Transverse colon (tissue), 4 donors: ENCODE measurements at regions not wholly inside any gene's neighbourhood (a gene's known extent, or its start where the extent isn't known, plus 50 kb on each side); places are given as distances from the start of the nearest gene placed in this dataset.

Source experiments
- DNase-seq: peaks from one replicate; pipeline ENCODE4 v3.0.0-alpha.2; 2019
- H3K27ac ChIP-seq, 4 donors: fragments of 200-600 bp; sonication (generic); 2 replicates each; pipeline ENCODE4 v1.5.1; 2016 to 2018; ENCODE audit warnings: inconsistent platforms in 4 of 4
- H3K27me3 ChIP-seq: fragments of 200-600 bp; sonication (generic); 2 replicates; pipeline ENCODE4 v1.5.1; 2017; ENCODE audit warnings: inconsistent platforms
- H3K36me3 ChIP-seq, 4 donors: fragments of 200-600 bp; sonication (generic); 2 replicates each; pipeline ENCODE4 v1.5.1; 2017 to 2019; ENCODE audit warnings: inconsistent platforms in 4 of 4
- H3K4me1 ChIP-seq, 4 donors: fragments of 200-600 bp; sonication (generic); 2 replicates each; pipeline ENCODE4 v1.5.1; 2017 to 2020; ENCODE audit warnings: inconsistent platforms in 4 of 4
- H3K4me3 ChIP-seq, 4 donors: fragments of 200-600 bp; sonication (generic); 1 replicate in 1 of 4; 2 replicates in 3 of 4; pipeline versions ENCODE4 v1.5.1 to v1.6.1; 2017 to 2019; ENCODE audit warnings: inconsistent platforms in 4 of 4
- H3K9me3 ChIP-seq, 2 donors: fragments of 200-600 bp; sonication (generic); 2 replicates each; pipeline ENCODE4 v1.5.1; 2017 to 2019; ENCODE audit warnings: inconsistent platforms in 2 of 2
- EP300 ChIP-seq: sonication (generic); formaldehyde crosslinking; IDR thresholded peaks from one replicate; pipeline ENCODE4 v1.6.1; 2017; ENCODE audit warnings: antibody characterized with exemption, low read depth
- POLR2A ChIP-seq: fragments of 450-650 bp; IDR thresholded peaks from one replicate; pipeline ENCODE4 v1.6.1; 2016; ENCODE audit warnings: antibody characterized with exemption, mild to moderate bottlenecking, moderate library complexity
- POLR2AphosphoS5 ChIP-seq, 3 donors: sonication (generic); formaldehyde crosslinking; IDR thresholded peaks; one replicate each; pipeline ENCODE4 v1.6.1; 2016; ENCODE audit warnings: antibody characterized with exemption in 3 of 3
- WGBS, 2 donors: methylation state at CpG; one replicate each; pipeline ENCODE4 v1.1.5; 2018; ENCODE audit warnings: low coverage in 1 of 2; 5-methylcytosine and 5-hydroxymethylcytosine counted together
- in situ Hi-C, 4 donors: fragments of 200-750 bp; cut with MboI; loops; one replicate each; pipeline versions ENCODE4 v1.15.0 to v1.15.1; 2017; ENCODE audit warnings: low sequenced_read_pairs in 3 of 4, low pct_ligation_motif_present in 1 of 4, low pct_unique_long_range_greater_than_20kb in 1 of 4
- intact Hi-C: fragments of 100-400 bp; cut with DNase I; formaldehyde crosslinking; loops from one replicate; pipeline ENCODE4 v1.15.1; 2023; ENCODE audit warnings: low total_unique reads
- TF ChIP-seq, protein P1 (sequence below), 5 experiments: fragments of 200-600 bp in 3 of 5; fragments of 450-650 bp in 2 of 5; sonication (generic) in 3 of 5; IDR thresholded peaks; 1 replicate in 2 of 5; 2 replicates in 3 of 5; pipeline ENCODE4 v1.5.1; 2016 to 2017; ENCODE audit warnings: antibody characterized with exemption in 5 of 5, inconsistent platforms in 3 of 5, mild to moderate bottlenecking in 2 of 5, moderate library complexity in 1 of 5

- intact Hi-C loops (no loop called here), in situ Hi-C loops (no loop called here)
- Histone ChIP-seq H3K36me3 (no peaks in the 10 kb centered on the region), H3K27me3 (no peaks in the 10 kb centered on the region), H3K27ac (peak overlapping the region in 1 of 4 donors; percentile 47), H3K4me3 (no peak overlapping the region), H3K9me3 (no peaks in the 10 kb centered on the region), H3K4me1 (peaks cover 0 to 10% (median 1%) of the 10 kb centered on the region in 4 donors)
- no peak for DNase-seq
- TF ChIP-seq, protein P1, sequence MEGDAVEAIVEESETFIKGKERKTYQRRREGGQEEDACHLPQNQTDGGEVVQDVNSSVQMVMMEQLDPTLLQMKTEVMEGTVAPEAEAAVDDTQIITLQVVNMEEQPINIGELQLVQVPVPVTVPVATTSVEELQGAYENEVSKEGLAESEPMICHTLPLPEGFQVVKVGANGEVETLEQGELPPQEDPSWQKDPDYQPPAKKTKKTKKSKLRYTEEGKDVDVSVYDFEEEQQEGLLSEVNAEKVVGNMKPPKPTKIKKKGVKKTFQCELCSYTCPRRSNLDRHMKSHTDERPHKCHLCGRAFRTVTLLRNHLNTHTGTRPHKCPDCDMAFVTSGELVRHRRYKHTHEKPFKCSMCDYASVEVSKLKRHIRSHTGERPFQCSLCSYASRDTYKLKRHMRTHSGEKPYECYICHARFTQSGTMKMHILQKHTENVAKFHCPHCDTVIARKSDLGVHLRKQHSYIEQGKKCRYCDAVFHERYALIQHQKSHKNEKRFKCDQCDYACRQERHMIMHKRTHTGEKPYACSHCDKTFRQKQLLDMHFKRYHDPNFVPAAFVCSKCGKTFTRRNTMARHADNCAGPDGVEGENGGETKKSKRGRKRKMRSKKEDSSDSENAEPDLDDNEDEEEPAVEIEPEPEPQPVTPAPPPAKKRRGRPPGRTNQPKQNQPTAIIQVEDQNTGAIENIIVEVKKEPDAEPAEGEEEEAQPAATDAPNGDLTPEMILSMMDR (IDR thresholded peaks at IDR 0.05), result no peak
- no peak for TF ChIP-seq POLR2A
- no peak for TF ChIP-seq POLR2AphosphoS5 (IDR thresholded peaks at IDR 0.05)
- no peak for TF ChIP-seq EP300
- WGBS, 2 donors, result 14 to 54% methylated on average over 3 of the region's 3 CpGs
These were observed 220.3 kb upstream of the CA10 start for GRCh38 chr17:52378860-52379259.

DNA sequence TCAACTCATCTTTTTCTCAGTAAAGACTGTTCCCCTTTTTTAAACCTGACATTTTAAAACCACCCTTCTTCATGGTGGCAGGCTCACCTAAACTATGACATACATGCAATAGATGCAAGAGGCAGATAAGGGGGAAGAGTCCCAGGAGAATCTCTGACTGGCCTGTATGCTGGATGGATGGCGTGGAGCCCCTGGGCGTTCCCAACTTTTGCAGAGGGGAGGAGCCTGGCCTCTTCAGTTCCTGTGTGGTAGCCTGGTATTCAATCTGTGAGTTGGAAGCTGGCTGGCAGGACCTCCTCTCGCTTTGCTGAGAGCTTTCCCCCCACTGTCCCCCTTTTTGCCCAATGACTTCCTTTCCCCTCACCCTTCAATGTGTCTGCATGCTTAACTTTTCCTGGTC is 217.6 kb upstream of the CA10 start:
- in situ Hi-C loops (no loop called here), intact Hi-C loops (no loop called here)
- TF ChIP-seq POLR2A (no peak), POLR2AphosphoS5 (IDR thresholded peaks at IDR 0.05) (no peak), EP300 (no peak)
- TF ChIP-seq, protein P1 (IDR thresholded peaks at IDR 0.05), result no peak
- 20 to 82% methylated on average over 1 to 3 of the region's 3 CpGs for WGBS, 2 donors
- no peak for DNase-seq
- Histone ChIP-seq H3K9me3 (no peaks in the 10 kb centered on the region), H3K4me1 (peaks cover 0 to 9% (median 0%) of the 10 kb centered on the region in 4 donors), H3K36me3 (no peaks in the 10 kb centered on the region), H3K27me3 (no peaks in the 10 kb centered on the region), H3K27ac (no peak overlapping the region), H3K4me3 (no peak overlapping the region)

- Histone ChIP-seq H3K36me3 (no peaks in the 10 kb centered on the region), H3K9me3 (no peaks in the 10 kb centered on the region), H3K27me3 (no peaks in the 10 kb centered on the region), H3K4me3 (no peak overlapping the region), H3K4me1 (peaks cover 0 to 4% (median 0%) of the 10 kb centered on the region in 4 donors), H3K27ac (no peak overlapping the region)
- intact Hi-C loops, result loop anchor here (5.0 kb wide), 1 partner anchor 313 kb away; no protein-coding TSS in a partner anchor
- in situ Hi-C loops, result no loop called here
- TF ChIP-seq POLR2AphosphoS5 (IDR thresholded peaks at IDR 0.05) (no peak), POLR2A (no peak), EP300 (no peak)
- TF ChIP-seq, protein P1 (IDR thresholded peaks at IDR 0.05), result no peak
- 77 to 91% methylated on average over 6 to 7 of the region's 7 CpGs for WGBS, 2 donors
- DNase-seq, result no peak
These were observed 210.4 kb upstream of the CA10 start for GRCh38 chr17:52368886-52369285.

DNA sequence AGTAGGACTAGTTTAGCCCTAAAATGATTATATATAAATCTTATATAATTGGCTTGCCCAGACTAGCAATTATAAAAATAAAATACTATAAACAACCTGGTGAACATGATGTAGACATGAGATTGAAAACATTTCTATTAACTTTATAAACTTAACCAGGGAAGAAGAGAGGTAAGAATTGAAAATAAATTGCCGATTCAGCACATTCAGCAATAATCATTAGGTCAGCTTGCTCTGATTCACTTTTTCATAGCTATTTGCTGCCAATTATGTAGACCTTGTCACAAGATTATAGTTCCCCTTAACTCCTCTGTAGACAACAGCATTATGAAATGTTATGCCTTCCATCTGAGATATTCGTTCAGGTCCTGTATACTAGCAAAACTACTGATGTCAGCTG is 199.3 kb upstream of the CA10 start:
- in situ Hi-C loops (no loop called here), intact Hi-C loops (no loop called here)
- WGBS, 2 donors, result 82 to 93% methylated on average over 1 to 2 of the region's 2 CpGs
- Histone ChIP-seq H3K27me3 (no peaks in the 10 kb centered on the region), H3K36me3 (no peaks in the 10 kb centered on the region), H3K27ac (no peak overlapping the region), H3K9me3 (peaks cover 0 to 10% of the 10 kb centered on the region in 2 donors), H3K4me1 (no peaks in the 10 kb centered on the region), H3K4me3 (no peak overlapping the region)
- TF ChIP-seq, protein P1 (IDR thresholded peaks at IDR 0.05), result no peak
- TF ChIP-seq EP300, result no peak
- no peak for TF ChIP-seq POLR2A
- TF ChIP-seq POLR2AphosphoS5 (IDR thresholded peaks at IDR 0.05), result no peak
- no peak for DNase-seq
